Stimulated activated CD4-positive, alpha-beta T cell treated with anti-CD3 and anti-CD28 coated beads, Interleukin-1b, Interleukin-23, amount 100 ng/mL, for 24 hours (primary cell): ENCODE measurements at regions not wholly inside any gene's neighbourhood (a gene's known extent, or its start where the extent isn't known, plus 50 kb on each side); places are given as distances from the start of the nearest gene placed in this dataset.
"Not testable (repeated sequence)": the region's sequence is repeated elsewhere in the genome, so short reads cannot be mapped to it uniquely, and the experiment has no call there.

ENCODE experiments used
- DNase-seq, 4 experiments: peaks; one replicate each; pipeline ENCODE4 v3.0.0-alpha.2; 2020; ENCODE audit warnings: low read depth in 4 of 4, low spot score in 1 of 4

- no peak for DNase-seq
Measured at GRCh38 chr1:198416296-198416695, 124.2 kb downstream of the ATP6V1G3 start.

- no peak for DNase-seq
Measured at GRCh38 chr1:198411240-198411639, 129.2 kb downstream of the ATP6V1G3 start.

- DNase-seq = no peak
Measured at GRCh38 chr1:198408716-198409115, 131.8 kb downstream of the ATP6V1G3 start.

GRCh38 chr1:198404632-198405031, 135.8 kb downstream of the ATP6V1G3 start:
- not testable (repeated sequence) for DNase-seq

GRCh38 chr1:198400063-198400462, 140.4 kb downstream of the ATP6V1G3 start:
- no peak for DNase-seq

GRCh38 chr1:198399452-198399851, 141.0 kb downstream of the ATP6V1G3 start:
- no peak for DNase-seq

- no peak for DNase-seq
Measured at GRCh38 chr1:198397208-198397808, 143.2 kb downstream of the ATP6V1G3 start.

- no peak for DNase-seq
Measured at GRCh38 chr1:198391393-198392020, 149.0 kb downstream of the ATP6V1G3 start.

- no peak for DNase-seq
Measured at GRCh38 chr1:198387587-198387986, 152.9 kb downstream of the ATP6V1G3 start.

GRCh38 chr1:198380275-198380674, 160.2 kb downstream of the ATP6V1G3 start:
- DNase-seq = no peak

GRCh38 chr1:198377702-198378101, 162.8 kb downstream of the ATP6V1G3 start:
- DNase-seq = no peak

GRCh38 chr1:198374288-198374687, 166.2 kb downstream of the ATP6V1G3 start:
- no peak for DNase-seq

GRCh38 chr1:198373376-198373775, 167.1 kb downstream of the ATP6V1G3 start:
- no peak for DNase-seq
